ENCODE measurements at regions not wholly inside any gene's neighbourhood (a gene's known extent, or its start where the extent isn't known, plus 50 kb on each side); places are given as distances from the start of the nearest gene placed in this dataset.

GRCh38 chr11:98766903-98767302 is 253.8 kb upstream of the CNTN5 start:
- TF ChIP-seq POLR2A (IDR thresholded peaks at IDR 0.05) (no peak), CTCF (IDR thresholded peaks at IDR 0.05) (no peak)

Data from esophagus squamous epithelium (tissue), 4 donors.